ENCODE measurements at regions not wholly inside any gene's neighbourhood (a gene's known extent, or its start where the extent isn't known, plus 50 kb on each side); places are given as distances from the start of the nearest gene placed in this dataset.

DNA sequence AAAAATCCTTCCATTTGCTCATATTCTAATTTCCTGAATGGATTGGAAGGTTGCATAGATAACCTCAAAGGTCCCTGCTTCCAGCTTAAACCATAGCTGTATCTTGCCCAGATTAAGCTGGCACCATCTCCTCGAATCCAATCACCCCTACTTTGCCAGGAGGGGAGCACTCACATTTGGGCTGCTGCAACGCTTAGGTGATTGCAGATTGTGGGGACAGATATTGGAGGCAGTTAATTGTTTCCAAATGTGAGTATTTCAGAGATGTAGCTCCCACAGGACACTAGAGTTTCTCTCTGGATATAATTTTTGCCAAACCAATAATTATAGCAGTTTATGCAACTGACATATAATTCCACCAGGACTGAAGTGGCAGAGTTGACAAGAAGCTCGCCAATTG is 53.5 kb upstream of the ACSL1 start:
- DNase-seq (ENCODE audit: low read depth): no peak

DNA sequence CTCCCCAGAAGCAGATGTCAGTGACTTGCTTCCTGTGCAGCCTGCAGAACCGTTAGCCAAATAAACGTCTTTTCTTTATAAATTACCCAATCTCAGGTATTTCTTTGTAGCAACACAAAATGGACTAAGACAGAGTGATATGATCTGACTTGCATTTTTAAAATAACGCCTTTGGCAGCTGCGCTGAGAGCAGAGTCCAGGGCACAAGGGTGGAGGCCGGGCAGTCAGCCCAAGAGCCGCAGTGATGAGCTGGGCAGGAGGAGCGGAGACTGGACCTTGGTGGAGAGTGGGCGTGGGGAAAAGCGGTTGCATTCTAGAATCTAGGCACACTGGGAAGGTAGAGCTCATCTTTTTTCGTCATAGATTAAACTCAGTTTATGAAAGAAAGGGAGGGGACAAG is 56.5 kb upstream of the ACSL1 start:
- no peak for DNase-seq (ENCODE audit: low read depth)

DNA sequence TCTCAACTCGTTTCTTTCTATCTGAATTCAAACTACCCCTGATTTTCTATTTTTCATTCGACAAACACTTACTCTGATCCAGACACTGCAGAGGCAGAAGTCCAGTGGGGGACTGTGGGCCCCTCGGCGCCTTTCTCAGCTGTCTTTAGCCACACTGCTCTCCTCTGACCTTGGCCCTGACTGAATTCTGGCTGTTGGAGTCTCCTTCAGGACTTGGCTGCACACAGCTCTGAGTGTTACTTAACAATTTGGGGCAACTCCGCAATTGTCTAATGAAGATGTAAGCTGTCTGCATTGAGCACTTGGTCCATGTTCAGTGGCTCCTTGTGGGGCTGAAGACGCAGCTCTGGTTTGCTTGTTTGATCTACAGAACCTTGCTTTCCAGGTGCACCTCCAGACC is 57.3 kb upstream of the ACSL1 start:
- no peak for DNase-seq (ENCODE audit: low read depth)

DNA sequence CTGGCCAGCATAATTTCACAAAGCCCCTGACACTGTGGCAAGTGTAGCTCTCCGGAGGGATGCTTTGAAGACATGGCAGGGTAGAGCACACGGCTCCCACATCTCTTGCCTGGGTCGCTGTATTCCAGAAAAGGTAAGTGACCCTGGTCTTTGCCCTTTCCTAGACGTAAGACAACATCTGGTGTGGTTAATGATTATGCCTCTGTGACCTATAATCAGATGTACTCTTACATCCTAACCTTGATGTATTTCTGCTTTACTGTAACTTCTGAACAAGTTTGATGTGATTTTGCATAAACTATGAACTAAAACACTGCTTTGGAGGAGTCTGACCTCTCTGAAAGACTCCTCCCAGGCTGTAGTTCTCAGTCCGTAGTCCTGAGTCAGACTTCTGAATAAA is 59.1 kb upstream of the ACSL1 start:
- no peak for DNase-seq (ENCODE audit: low read depth)

DNA sequence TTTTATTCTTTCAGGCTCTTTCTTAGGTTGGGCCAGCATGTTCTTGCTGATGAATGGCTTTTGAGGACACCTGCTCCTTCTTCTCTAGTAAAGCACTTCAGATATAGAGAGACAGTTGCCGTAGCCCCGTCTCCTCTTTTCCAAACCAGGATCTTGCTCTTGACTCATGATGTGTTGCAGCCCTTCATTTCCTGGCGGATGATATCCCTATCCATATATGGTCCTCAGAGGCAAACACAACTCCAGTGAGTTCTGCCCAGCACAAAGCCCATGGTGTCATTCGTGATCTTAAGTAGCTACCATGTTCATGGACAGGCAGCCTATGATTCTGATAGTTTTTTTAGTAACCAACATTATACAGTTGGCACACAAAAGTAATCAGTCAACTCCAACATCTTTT is 59.8 kb upstream of the ACSL1 start:
- DNase-seq (ENCODE audit: low read depth): no peak

DNA sequence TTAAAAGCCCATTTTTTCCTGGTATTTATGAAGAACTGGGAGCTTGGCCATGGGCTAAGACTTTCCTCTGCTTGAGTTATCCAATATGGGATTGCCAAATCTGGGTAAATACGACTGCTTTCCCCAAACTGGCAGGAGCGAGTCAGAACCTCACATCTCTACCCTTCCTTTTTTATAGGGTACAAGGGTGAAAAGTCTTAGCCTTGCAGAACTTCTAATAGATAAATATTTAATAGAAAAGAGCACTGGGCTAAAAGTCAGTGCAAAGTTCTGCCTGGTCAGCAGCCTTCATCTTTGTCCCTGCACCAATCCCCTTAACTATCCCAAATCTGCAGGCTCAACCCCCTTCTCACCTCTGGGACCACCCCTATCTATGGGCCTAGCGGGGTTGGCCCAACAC is 61.6 kb upstream of the ACSL1 start:
- no peak for DNase-seq (ENCODE audit: low read depth)

DNA sequence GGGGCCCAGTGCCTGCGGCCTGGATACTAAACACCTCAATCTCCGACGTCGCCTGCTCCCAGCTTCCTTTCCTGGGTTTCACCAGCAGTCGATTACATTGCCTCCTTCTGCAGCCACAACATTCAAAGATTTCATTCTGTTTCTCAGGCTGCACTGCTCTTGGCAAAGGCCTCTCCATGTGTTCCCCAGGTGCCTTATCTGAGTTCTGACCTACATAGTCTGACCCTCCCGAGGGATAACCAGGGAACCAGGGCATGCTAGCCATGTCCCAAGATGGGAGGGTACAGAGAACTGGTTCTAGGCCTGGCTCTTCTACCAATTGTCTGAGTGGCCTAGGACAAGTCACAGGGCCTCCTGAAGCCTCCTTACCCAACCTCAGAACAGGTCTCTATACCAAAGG is 62.2 kb upstream of the ACSL1 start:
- no peak for DNase-seq (ENCODE audit: low read depth)

DNA sequence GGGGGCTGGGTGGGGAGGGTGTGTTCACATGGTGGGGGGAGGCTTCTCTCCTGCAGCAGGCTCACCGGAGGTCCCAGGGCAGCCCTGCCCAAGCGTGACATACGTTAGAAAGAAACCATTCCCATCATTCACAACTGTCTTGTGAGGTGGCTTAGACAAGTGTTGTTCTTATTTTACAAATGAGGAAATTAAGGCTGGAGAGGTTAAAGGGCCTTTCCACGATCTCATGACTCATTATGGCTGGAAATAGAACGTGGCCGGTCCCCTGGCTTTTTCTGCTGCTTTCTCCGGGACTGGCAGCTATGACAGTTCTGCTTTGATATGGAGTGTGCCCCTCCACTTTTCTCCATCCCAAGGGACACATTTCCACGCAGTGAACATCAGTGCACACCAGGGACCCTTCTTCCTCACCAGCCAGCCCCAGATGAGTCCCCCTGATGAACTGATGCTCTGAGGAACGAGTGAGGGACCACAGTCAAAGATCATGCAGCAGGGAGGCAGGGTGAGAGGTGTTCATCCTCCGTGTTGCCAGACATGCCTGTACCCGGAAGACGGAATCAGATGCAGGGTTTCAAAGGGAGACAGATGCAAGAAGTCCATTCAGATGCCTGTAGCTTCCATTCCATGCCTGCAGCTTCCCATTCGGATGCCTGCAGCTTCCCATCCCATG is 64.0 kb upstream of the ACSL1 start:
- no peak for DNase-seq (ENCODE audit: low read depth)

DNA sequence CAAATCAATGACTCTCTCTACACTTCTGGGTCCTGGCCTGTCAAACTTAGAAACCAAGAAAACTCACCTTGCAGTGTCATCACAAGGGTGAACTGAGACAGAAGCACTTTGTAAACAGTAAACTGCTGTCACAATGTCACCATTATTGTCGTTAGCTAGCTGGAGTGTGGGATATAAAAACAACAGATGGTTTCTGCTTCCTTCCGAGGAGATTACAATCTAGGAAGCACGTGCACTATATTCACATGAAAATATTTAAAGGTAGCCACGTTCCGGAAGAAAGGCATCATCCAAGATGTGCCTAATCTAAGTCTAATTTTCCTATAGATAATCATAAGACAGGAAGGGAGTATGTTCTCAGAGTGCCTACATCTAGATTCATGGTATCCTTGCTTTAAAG is 64.7 kb upstream of the ACSL1 start:
- no peak for DNase-seq (ENCODE audit: low read depth)

DNA sequence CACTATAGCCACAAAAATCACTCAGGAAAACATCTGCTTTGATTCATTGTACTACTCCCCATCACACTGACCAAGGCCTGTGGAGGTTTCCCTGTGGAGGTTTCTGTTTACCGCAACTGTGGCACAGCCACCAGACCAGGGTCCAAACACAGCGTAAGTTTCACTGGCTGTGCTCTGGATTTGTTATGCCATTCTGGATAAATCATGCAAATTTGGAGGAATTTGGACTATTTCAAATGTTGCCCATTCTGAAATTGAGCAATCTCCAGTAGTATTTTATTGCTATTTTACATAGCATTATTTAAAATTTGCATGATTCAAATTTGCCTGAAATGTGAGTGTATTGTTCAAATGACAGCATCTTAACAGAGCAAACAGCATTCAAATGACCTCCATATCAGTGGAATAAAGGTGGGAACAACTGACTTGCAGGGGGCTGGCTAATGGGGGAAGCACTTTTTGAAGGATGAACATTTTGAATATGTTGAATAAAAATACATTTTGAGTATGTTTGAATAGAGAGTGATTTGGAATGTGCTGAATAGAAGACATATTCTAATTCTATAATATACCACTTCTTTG is 66.1 kb upstream of the ACSL1 start:
- DNase-seq (ENCODE audit: low read depth): no peak

DNA sequence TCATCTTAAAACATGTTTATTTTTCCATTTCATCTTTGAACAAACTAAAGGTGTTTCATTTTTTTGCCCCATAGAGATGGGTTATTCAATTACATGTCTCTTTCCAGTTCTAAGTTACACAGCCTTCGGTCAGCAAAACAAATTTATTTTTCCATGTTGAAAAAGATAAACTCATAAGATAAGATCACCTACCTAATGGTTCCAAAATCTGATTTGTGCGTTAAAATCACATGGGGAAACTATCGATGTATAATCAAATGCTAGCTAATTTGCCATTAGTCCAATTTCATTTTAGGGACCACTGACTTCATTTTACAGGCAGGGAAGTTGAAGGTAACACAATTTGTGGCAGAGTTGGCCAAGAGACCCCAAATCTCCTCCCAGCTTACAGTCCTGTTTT is 67.2 kb upstream of the ACSL1 start:
- no peak for DNase-seq (ENCODE audit: low read depth)

DNA sequence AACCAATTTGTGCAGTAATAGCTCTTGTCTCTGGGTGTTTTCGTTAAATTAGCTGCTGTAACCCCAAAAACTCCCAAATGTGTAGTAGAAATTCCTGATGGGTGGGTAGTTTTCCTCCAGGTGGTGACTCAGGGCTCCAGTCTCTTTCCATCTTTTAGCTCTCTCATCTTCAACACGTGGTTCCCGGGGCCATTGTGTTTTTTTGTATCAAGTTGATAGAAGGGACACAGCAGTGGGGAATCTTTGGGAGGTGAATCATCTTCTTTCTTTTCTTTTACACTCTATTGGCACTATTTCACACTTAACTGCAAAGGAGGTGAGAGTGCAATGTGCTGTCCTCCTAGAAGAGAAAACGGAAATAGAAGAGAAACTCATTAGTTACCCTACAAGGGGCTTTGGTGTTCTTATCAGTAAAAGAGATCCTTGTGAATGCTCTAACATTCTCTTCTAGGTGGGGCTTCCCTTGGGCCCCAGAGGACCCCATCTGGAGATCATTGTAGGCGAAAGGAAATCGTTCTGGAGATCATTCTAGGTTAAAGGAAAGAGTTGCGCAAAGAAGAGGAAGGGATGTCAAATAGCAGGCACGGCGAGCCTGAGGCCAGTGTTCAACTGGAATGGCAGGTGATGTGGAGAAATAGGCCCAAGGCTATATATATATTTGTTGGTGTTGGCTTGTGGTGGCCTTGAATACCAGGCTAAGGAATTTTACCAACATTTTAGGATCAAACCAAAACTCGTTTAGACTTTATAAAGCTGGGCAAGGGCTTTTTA is 68.2 kb upstream of the ACSL1 start:
- no peak for DNase-seq (ENCODE audit: low read depth)

DNA sequence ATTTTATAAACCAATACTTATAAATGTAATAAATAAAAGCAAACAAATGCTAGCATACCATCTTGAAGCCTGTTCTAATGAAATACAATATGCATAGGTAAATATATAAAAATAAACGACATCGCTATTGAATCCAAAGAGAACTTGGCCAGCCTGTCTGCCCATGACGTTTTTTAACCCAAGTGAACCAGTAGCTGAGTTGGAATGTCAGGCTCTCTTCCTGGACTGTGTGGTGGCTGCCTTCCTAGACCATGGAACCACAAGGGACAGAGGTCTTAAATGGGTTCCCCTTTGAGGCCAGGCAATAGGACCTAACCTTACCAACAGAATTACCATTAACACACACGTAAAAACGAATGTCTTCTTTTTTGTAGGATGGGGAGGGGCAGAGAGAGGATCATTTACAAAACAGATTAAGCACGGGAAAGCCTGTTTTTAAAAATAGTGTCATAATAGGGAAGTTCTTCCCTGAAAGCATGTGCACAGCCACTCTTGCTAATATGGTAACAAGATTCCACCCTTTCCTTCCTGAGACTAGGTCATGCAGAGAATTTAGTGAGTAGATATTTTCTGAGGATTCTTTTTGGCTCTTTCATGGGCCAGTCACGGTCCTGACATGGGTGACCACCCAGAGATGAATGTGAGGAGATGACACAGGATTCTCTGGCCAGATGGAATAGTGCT is 69.4 kb upstream of the ACSL1 start:
- no peak for DNase-seq (ENCODE audit: low read depth)

DNA sequence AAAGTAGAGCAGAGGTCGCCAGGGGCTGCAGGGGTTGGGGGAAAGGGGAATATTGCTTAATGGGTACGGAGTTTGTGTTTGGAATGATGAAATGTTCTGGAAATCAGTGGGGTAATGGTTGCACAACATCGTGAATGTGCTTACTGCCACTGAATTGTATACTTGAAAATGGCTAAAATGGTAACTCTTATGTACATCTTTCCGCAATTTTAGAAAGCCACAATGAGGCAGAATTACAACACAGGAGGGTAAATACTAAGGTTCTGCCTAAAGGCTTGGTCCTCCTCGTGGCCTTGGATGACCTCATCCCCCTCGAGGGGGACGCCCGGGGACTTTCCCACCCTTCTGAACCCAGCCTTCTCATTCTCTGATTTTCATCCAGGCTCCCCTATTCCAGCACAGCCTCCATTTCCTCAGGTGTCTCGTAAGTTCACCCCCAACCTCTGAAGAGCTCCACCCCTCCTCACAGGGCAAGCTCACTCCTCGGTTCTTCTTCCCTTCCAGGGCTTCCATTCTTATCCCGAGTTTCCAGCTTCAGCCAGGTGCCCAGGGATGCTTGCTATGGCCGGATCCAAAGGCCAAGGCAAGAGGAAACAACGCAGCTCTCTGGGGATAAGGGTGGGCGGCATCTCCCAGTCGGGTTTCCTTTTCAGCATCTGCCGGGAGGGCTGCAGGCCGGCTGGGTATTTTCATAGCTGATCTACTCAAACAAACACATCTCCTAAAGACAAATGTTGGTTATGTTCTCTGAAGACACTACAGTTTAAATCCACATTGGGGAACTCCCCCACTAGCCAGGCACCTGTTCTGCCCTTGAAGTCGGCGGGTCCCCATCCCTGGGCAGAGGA is 71.3 kb upstream of the ACSL1 start:
- DNase-seq (ENCODE audit: low read depth): no peak

DNA sequence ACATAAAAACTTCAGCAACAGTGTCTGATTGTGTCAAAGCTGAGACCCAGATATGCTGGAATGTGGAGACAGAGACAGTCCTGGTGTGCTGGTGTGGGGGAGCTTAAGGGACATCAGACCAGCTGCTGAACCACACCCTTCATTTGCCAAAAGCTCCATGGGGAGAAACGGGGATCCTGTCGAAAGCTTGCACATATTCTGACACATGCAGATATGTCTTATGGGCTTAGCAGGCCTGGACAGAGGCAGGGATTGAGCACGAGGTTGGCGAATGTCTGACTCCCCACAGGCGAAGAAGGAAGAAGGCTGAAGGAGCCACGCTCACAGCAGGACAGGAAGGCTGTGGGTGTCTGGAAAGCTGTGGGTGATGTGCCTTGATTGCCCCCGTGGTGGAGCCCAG is 72.1 kb upstream of the ACSL1 start:
- no peak for DNase-seq (ENCODE audit: low read depth)

DNA sequence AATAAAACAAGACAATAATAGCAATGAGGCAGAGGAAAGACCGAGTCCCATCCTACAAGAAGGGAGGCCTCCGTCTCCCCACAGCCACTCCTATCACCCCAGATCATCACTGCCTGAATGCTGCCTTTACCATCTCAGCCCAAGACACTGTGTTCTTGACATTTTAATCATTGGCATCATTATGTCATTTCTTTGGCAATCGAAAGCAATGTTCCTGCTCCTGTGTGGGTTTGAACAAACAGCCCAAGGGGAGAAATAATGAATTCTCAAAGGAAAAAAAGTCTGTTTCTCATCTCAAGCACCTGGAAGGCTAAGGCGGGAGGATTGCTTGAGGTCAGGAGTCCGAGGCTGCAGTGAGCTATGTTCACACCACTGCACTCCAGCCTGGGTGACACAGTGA is 73.0 kb upstream of the ACSL1 start:
- DNase-seq (ENCODE audit: low read depth): peak; percentile 76

DNA sequence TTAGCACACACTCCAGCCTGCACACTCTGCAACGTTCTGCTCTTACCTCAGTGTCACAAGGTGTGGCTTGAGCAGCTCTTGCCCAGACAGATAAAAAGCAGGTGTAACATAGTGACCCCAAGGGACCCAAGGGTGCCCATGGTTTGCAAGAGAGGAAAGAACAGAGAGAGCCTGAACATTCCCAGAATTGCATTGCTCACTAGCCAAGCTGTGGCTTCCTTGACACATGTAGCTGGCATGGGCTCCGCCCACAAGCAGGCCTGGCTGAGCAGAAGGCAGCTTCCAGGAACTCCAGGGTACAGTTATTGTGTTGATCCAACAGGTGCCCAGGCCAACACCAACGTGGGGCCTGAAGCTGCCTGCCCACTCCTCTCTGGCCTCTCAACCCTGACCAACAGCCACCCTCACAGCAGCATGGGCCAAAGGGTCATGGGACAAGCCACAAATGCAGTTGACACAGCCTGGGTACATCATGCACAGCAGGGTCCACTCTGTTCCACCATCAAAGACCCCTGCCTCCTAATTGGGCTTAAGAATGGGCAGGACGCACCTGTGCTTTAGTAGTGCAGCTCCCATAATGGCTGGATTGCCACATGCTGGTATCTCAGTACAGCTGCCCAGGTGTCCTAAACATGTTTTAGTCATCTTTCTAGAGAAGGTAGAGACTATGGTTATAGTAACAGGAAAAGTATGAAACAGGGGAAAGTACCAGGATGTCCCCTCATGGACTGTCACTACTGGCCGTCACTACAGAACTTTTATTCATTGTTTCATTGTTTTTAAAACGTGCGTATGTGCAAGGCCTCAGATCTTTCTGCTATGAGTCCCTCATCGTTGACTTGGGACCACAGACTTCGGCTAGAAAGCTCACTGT is 73.7 kb upstream of the ACSL1 start:
- DNase-seq (ENCODE audit: low read depth): peak; percentile 88

DNA sequence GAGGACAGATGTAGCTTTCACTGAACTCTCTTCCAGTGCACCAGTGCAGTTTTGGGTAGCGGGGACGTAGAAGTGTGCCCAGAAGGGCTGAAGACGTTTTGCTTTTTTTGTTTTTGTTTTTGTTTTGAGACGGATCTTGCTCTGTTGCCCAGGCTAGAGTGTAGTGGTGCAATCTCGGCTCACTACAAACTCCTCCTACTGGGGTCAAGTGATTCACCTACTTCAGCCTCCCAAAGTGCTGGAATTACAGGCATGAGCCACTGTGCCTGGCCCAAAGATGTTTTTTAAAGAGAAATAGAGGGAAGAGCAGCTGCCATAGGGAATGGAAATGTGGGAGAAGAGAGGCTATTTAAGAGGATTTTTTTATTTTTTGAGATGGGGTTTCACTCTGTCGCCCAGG is 74.4 kb upstream of the ACSL1 start:
- DNase-seq (ENCODE audit: low read depth): no peak

DNA sequence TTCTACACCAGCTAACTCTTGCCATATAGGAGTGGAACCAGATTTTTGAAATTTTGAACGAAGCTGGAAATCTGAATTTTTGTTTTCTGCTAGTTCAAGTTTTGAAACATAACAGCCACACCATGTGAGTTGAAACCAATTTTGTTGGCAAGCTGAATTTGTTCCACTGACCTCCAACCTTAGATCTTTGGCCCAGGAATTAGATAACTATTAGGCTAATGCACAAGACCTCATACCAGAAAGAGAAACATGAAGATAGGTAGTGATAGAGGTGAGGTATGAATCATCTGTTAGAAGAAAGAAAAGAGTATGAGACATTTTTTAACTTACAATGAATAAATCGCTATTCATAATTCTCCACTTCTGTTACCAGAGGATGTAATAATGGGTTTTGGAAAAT is 76.8 kb upstream of the ACSL1 start:
- DNase-seq (ENCODE audit: low read depth): no peak

DNA sequence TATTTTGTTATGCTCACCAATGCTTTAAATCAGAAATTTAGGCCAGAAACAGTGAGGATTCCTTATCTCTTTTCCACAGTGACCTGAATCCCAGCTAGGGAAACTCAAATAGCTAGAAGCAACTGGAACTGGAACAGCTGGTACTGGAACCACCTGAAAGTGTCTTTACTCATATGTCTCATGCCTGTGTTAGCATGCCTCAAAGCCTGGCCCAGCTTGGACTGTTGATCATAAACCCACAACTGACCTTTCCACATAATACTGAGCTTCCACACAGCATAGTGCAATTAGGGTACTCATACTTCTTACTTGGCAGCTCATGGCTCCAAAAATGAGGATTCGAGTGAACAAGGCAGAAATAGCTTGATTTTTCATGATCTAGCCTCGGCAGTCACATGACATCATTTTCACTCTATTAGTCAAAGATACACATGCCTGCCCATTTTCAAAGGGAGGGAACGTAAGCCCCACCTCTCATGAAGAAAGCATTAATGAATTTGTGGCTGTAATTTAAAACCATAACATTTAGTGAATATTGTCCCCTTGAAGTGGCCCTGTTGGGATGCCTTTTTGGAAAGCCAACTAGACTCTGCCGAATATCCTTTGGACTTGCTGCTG is 80.8 kb upstream of the ACSL1 start:
- no peak for DNase-seq (ENCODE audit: low read depth)

DNA sequence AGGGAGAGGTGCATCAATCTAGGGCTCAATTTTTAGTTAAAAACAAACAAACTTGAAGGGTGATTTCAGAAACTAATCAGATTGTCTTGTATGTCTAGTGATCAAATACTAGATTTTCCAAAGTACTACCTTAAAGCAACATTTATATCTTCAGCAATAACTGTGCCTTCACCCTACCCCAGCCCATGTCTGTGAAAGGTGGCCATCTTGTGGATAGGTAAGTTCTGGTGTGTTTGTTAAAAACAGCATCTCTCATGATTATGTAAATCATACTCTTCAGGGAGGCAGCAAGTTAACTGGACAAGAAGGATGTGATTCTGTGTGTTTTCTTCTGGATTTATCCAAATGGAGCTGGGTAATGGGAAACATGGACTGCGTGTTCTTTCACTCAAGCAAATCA is 81.4 kb upstream of the ACSL1 start:
- DNase-seq (ENCODE audit: low read depth): no peak

All from renal cortical epithelial cell (primary cell).